HUDEP-2 (cell line): ENCODE measurements at regions not wholly inside any gene's neighbourhood (a gene's known extent, or its start where the extent isn't known, plus 50 kb on each side); places are given as distances from the start of the nearest gene placed in this dataset.
A peak's percentile ranks its signal among the peaks of the same experiment; 100 is the strongest.

ENCODE experiments used
- DNase-seq, 76 experiments: peaks; one replicate each; lab custom pipeline; 2025; ENCODE audit not compliant: unreplicated experiment in 76 of 76; lab: John Stamatoyannopoulos, UW

DNA sequence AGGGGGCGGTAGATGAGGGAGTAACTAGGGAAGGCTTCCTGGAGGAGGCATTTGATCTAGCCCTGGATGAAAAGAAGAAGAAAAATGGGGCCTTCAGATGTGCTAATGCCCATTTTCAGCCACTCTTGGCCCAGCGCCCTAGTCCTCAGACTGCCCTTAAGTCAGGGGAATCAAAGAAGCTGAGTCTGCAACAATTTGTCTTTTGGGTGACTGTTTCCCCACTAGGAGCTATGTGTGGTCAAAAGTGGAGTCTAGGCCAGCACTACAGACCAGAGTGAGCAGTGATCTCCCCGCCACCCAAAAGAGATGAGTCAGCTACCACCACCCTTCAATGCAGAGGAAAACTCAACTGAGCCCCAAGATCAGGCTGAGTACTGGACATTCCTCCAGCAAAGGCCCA is 542.1 kb downstream of the BNC2 start:
- no peak for DNase-seq

DNA sequence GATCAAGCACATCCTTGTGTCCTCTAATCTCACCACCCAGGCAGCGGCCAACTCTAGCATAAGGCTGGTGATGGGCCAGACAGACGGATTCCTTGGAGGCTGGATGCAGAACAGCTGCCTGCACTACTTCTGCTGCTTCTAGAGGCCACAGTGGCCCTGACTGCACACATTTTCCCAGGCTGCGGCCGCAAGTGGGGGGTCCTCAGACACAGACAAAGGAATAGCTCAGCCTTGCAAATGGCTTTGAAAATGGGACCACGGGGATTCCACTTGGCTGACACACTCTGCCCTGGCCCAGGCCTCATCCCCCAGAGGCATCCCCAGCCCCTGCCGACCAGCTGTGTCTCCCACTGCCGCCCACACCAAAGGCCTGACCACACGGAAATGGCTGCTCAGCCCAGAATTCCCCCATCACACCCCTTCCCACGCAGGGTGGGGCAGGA is 540.8 kb downstream of the BNC2 start:
- DNase-seq, result no peak

DNA sequence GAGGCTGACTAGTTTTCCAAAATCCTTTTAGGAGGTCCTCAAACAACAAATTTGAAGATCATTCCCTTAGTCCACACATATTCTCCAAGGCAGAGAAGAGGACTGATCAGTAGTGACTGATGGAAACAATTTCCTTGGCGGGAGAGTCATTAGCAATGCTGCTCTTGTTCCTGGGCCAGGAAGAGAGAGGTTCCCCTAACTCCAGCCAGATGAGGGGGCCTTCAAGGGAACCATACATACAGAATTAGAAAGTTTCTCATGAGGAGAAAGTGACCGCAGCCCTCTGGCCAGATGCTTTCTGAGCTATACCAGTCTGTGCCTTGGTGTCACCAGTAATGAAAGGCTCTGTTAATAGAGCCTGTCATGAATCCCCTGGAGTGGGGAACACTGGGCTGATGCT is 539.4 kb downstream of the BNC2 start:
- no peak for DNase-seq

DNA sequence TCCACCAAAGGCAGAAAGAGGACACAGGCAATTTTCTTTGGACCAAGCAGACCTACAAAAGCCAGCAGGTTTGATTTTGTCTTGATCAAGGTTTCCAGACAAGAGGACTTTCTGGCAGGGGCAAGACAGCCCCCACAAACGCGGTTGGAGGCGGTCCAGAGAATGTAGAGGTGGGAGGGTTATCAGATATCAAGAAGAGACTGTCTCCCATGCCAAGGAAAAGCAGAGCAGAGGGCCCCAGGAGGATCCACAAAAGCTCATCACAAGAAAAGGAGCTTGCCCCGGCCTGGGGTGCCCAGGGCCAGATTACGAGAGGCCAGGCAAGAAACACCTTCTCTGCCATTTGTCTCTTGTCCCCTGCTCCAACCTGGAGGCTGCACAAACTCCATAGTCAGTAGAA is 538.9 kb downstream of the BNC2 start:
- no peak for DNase-seq

DNA sequence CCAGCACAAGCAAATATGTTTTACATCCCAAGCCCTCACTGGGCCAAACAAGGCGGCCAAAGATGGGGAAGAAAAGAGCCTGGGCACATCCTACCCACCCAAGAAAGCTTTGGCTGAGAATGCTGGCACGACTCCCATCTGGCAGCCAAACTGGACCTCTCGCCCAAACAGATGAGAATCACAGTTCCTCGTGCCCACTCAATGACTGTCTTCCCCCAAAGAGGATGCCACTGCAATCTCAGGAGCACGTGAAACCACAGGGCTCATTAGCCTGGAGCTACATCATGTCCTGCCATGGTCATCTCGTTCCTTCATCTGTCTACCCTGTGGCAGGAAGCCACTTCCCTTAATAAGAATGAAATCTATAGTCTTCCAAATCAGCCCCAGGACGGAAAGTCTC is 536.8 kb downstream of the BNC2 start:
- no peak for DNase-seq

DNA sequence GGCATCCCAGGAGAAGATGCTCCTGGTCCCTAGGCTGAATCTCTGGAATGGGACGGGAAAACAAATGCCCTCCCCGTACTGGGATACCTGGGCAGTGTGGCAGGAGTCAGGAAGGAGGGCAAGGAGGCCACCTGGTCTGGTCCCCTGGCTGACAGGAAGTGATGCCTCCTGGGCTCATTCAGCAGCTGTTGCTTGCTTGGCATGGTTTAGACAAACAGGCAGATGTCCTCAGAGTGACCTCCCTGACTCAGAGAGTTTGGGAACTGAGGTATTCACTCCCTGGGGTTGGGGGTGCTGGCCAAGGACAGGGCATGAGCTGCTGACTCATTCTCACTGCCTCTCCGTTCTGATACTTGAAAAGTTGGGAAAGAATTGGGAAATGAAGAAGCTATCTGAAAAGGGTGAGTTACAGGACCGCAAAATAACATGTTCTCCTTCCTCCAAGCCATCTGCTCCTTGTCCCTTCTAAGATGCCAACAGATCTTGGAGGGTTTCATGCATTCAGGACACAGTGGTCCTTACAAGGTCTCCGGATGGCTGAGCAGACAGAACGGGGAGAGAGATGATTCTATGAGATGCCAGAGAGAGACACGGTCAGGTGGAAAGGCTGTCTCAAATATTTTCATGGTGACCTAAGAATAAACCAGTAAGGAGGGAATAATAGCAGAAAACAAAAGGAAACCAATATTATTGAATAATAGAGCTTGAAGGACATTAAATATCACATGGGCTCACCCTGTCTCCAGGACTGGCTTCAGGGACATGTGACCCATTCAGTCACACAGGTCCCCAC is 534.5 kb downstream of the BNC2 start:
- DNase-seq, result peak in 1 of 76 experiments; percentile 7

DNA sequence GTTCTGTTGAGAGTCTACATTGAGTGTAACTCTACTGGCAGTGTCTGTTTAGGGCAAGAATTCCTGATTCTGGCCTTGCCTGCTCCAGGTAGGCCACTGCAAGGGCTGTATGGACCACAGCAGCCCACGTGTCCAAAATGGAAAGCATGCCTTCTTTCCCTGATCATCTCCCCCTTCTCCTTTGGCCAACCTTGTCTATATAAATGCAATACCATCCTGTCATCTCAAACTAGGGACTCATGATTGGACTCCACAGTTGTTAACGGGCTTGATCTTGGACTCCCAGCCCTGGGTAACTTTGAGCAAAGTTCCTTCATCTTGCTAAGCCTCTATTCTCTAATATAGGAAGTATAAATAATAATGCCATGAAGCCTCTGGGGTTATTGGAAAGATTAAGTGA is 533.6 kb downstream of the BNC2 start:
- DNase-seq, result no peak

DNA sequence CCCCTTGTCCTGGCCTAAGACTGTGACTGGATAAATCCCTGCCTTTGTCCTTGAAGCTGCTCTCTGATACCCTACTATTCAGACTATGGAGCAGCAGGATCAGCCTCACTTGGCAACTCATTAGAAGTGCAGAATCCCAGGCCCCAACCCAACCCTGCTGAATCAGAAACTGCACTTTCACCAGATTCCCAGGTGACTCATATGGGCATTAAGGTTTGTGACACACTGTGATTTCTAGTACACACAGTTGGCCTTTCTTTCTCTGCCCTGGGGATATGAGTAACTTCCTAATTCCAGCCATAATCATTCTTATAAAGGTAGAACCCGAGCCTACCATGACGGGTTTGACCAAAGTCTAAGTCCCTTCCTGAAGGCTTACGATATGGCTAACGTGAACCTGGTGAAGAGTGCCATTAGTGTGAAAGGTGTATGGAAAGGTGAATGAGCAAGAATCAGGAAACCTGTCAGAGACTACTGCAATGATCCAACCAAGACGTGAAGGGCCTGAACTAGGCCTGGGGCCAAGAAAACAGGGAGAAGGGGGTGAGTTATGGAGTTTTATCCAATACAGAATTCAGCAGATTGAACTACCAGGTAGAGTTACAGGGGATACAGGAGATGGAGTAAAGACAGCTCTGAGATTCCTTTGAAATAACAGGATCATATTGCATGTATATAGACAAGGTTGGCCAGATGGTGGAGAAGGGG is 533.0 kb downstream of the BNC2 start:
- no peak for DNase-seq

DNA sequence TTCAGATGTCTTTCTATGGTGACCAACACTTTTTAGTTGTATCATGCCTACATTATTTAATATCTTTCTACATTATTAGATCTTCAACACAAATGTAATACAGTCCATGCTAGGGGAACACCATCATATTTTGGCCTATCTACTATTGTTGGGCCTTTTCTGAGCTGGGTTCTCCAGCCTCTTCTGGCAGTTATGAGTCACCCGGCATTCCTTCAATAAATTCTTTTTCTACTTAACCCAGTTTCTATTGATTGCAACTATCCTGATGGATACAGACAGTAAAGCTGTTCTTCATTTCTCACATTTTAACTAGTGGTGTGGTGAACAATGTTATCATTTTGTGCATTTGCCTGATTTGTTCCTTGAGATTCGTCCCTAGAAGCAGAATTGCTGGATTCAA is 529.3 kb downstream of the BNC2 start:
- DNase-seq, result no peak

DNA sequence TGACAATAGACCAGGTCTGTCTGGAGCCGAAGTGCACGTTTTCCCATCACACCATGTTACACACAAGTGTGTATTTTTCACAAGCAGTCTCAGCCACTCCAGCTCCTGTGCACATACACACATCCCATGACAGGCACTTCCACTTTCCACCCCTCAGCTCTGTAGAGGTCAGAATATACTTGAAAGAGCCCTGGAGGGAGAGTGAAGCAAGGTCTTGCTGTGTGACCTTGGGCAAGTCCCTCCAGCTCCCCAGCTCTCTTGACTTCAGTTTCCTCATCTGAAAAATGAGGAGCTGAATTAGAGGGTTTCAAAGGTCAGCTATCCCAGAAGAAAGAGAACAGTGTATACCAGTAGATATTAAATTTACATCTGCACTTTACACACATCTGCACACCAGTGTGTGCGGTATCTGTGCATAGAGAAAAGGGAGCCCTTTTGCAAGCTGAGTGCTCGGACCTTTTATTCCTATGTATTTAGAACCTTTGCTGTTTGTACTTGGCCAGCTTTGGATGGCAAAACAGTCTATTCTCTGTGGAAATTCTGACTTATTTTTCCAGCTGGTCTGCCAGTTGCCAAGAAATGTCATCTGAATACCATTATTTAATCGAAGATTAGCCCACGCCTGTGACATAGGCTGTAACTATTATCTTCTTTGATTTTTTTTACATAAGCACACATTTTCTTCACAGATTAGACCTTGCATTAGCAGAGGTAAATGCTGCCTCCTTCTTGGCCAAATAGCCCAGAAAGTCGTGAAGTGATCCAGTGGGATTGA is 528.0 kb downstream of the BNC2 start:
- no peak for DNase-seq

DNA sequence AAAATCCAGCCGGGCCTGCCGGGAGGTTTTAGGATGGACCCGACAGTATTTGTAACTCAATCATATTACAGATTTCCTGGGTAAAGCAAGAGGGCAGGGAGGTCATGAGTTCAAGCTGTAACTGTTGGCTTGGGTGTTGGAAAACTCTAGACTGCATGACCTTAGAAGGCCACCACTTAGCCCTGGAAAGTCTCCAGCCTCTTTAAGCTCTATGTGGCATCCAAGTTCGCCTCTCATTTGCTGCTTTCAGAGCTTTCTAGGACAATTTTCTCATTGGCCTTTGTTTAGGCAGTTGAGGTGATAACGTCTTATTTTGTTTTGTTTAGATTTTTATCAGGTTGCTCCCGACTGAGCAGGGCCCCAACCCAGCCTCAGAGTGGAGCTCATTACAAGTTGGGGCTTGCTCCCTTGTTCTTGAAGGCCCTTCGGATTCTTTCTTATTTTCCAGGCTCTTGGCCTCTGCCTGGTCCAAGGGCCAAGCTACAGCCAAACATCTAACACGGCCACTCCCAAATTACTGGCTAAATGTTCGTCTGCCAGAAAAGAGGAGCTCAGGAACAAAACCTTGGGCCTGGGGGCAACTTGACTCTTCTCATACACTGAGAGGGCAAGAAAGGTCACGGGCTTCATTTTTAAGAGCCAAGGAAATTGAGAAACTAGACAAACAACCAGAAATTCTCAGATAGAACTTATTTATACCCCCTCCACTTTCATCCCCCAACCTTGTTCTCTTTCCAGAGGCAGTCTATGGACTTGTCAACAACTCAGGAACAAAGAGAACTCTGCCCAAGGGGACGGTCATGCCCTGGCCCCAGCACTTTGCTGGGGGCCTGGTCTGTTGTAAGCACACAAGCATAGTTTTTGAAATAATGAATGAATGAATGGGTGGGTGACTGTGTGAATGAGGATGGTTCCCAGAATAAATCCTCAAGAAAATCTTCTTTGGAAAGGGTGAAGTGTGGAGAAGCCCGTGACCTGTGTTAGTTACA is 526.9 kb downstream of the BNC2 start:
- DNase-seq, result no peak

DNA sequence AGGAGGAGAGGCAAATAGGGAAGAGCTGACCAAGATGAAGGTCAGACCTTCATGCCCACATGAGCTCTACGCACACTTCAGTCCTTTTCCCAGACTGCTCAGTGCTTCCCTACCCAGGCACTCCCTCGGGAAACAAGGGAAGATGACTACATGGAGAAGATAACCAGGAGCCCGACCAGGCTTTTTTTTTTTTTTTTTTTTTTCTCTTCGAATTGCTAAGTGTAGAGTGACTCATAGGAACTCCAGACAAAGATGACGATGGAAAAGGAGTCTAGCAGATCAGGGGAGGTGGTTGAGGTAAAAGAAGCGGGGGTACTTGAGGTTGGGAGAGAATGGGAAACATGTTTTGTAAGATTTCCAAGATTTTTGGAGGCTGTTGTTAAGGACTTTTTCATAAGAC is 526.1 kb downstream of the BNC2 start:
- no peak for DNase-seq

DNA sequence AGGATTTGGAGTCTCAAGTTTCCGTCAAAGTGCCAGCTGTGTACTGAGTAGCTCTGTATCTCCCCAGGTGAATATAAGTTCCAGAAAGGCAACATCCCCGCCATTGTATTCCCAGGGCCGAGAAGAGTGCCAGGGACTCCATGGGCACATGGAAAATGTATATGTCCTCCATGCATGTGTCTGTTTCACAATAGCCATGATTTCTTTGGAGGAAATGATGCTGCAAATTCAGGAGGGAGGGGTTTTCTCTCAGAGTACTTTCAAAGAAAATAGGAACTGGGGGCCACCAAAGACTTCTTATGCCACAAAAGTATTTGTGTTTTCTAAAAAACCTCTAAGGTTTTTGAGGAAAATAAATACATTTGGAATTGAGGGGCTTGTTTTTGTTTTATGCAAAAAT is 524.6 kb downstream of the BNC2 start:
- no peak for DNase-seq

DNA sequence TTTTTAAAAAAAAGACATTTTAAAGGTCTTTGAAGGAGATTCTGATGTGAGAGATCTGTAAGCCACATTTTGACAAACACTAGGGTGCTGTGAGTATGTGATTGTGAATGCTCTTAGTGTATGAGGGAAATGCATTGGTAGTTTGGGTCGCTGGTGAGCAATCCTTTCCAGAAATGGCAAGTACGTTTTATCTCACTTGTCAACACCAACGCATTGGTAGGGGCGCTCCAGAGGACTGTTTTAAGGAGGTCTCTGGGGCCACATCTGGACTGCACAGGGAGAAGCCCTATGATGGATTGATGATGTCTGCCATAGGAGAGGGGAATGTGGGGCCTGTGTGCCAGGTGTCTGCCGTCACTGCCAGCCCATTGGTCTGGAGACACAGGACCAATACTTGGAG is 522.6 kb downstream of the BNC2 start:
- no peak for DNase-seq

DNA sequence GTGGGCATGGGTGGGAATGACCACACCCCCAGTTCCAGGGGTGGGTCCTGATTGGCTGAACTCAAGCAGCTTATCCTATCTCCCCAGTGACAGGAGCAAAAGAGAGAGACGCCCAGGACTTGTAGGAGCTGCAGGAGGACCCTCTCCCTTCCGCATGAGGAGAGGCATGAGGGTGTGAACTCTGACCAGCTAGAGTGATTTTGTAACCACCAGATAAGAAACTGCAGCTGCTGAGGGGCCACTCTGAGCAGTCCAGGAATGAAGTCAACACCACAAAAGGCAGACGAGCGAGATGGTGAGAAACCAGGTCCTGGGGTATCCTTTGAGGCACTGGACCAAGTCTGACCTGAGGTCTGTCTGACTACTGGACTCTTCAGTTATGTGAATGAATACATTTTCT is 521.9 kb downstream of the BNC2 start:
- no peak for DNase-seq

DNA sequence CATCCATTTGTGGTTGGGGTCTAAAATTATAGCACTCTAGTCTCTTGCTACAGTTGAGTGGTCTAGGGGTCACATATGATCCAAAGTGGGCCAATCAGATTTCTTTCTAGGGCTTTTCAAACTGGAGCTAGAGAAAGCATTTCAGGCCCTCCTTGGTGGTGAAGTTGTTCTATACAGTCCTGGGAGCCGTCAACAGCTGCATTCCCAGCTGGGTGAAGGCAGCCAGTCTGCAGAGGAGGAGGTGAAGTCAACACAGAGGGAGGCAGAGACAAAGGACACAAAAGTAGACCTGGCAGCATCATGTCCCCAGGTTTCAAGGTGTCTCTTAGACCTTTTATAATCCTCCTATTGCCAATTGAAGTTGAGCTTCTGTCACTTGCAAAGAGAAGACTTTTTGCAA is 518.2 kb downstream of the BNC2 start:
- no peak for DNase-seq

DNA sequence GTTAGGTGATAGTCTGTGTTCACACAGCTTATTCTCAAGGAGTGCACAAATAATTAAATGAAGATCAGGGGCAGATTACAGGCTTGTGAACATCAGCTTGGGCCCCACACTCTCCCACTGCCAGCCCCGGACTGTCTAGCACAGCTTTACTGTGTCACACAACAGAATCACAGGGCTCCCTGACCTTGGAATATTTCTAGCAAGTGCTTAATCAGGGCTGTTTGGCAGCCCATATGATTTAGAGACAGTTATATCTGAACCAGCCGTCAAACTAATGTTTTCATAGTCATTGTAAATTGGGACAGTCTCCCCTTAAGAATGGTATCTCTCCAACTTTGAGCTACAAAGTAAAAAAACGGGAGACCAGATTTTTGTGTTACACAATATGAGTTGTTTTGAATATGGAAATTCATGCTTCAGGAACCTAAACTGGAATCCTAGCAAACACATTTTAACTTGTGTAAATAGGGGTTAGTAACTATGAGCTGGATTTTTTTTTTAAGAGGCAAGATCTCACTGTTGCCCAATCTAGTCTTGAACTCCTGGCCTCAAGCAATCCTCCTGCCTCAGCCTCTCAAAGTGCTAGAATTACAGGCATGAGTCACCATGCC is 517.6 kb downstream of the BNC2 start:
- DNase-seq, result no peak

DNA sequence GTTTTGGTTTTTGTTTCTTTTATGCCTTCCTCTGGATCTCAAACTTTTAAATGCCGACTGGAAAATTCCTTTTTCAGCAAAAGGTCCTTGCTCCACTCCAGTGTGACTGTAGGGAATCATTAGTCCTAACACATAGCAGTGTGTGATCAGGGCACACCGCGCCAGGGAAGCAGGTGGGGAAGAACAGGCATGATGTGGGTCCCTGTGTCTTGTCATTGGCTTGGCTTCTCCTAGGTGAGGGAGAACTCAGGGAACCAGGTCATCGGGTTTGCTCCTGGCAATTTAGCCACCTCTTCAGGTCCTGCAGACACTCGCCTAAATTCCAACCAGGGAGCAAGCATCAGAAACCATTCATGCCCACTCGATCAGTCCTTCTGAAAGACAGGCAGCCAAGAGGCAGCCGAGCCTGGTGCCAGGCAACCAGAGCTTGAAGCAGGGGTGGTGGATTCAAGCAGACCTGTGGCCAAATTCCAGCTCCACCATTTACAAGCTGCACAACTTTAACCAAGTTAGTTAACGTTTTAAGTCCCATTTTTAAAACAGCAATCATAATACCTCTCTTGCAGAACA is 514.2 kb downstream of the BNC2 start:
- DNase-seq, result no peak

DNA sequence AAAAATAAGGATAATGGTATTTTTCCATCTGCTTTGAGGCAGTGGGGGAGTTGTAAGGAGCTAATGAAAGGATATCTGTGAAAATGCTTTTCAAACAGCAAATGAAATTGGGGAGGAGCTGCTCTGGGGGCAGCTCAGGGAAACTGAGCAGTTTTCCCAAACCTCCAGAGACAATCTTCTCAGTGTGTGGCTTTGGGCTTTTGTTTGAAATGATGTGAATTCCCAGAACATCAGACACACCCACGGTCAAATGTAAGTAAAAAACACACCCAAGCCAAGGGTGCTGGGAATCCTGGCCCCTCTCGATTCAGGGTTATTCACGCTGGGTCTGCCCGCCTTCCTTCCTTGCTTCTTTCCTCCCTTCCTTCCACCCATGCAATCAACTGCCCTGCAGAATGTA is 512.6 kb downstream of the BNC2 start:
- no peak for DNase-seq

DNA sequence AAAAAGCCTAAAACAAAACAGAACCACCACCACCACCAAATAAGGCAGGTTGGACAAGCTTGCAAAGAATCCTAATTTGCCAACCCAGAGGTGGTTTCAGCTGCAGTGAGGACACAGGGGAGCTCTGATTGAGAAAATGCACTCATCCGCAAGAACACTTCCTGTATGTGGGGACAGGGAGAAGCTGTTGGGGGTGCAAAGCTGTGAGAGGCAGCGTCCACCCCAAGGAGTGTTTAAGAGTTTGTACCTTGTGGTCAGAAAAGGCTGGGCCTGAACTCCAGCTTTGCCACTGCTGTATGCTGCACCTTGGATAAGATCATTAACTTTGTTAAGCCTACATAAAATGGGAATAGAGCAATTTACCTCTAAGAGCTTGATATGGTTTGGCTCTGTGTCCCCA is 511.7 kb downstream of the BNC2 start:
- no peak for DNase-seq
